Stomach (tissue), 8 donors: ENCODE measurements at regions not wholly inside any gene's neighbourhood (a gene's known extent, or its start where the extent isn't known, plus 50 kb on each side); places are given as distances from the start of the nearest gene placed in this dataset.
A peak's percentile ranks its signal among the peaks of the same experiment; 100 is the strongest.

Experiments
- DNase-seq, 2 donors: peaks; one replicate each; pipeline versions ENCODE4 v3.0.0 to v3.0.0-alpha.2; 2013 to 2019
- H3K27ac ChIP-seq, 5 donors: fragments of 200-600 bp in 4 of 5; sonication (generic) in 4 of 5; one replicate each; pipeline ENCODE4 v1.5.1; 2013 to 2019; ENCODE audit warnings: mild to moderate bottlenecking in 1 of 5, moderate library complexity in 1 of 5
- H3K27me3 ChIP-seq, 3 donors: fragments of 200-600 bp; sonication (generic); one replicate each; pipeline ENCODE4 v1.5.1; 2017 to 2019; ENCODE audit warnings: mixed run types in 1 of 3
- H3K36me3 ChIP-seq, 4 donors: fragments of 200-600 bp; sonication (generic); 1 replicate in 3 of 4; 2 replicates in 1 of 4; pipeline ENCODE4 v1.5.1; 2016 to 2019
- H3K4me1 ChIP-seq, 4 donors: fragments of 200-600 bp; sonication (generic); one replicate each; pipeline ENCODE4 v1.5.1; 2016 to 2019
- H3K4me3 ChIP-seq, 4 donors: fragments of 200-600 bp; sonication (generic) in 3 of 4; one replicate each; pipeline ENCODE4 v1.5.1; 2016 to 2019; ENCODE audit warnings: mild to moderate bottlenecking in 1 of 4
- H3K9me3 ChIP-seq, 4 donors: fragments of 200-600 bp; sonication (generic); one replicate each; pipeline ENCODE4 v1.5.1; 2016 to 2019
- CTCF ChIP-seq, 7 experiments: fragments of 450-650 bp in 4 of 7; fragments of 200-600 bp in 3 of 7; sonication (generic) in 3 of 7; IDR thresholded peaks; one replicate each; pipeline ENCODE4 v1.5.1; 2016 to 2019; ENCODE audit warnings: antibody characterized with exemption in 7 of 7, control low read depth in 2 of 7, mild to moderate bottlenecking in 1 of 7
- EP300 ChIP-seq: sonication (generic); formaldehyde crosslinking; IDR thresholded peaks from one replicate; pipeline ENCODE4 v1.6.1; 2017; ENCODE audit warnings: antibody characterized with exemption
- POLR2A ChIP-seq, 4 donors: fragments of 450-650 bp; IDR thresholded peaks; one replicate each; pipeline ENCODE4 v1.6.1; 2016; ENCODE audit warnings: antibody characterized with exemption in 4 of 4, control low read depth in 2 of 4, mild to moderate bottlenecking in 1 of 4, moderate library complexity in 1 of 4
- POLR2AphosphoS5 ChIP-seq, 3 donors: sonication (generic); formaldehyde crosslinking; IDR thresholded peaks; one replicate each; pipeline ENCODE4 v1.6.1; 2016; ENCODE audit warnings: antibody characterized with exemption in 3 of 3
- WGBS, 5 donors: extraction: QIAGEN DNeasy Blood & Tissue Kit in 3 of 5; methylation state at CpG; one replicate each; pipeline versions ENCODE4 v1.1.5 to v1.1.7; 2013 to 2018; 5-methylcytosine and 5-hydroxymethylcytosine counted together
- intact Hi-C: fragments of 100-400 bp; cut with DNase I; formaldehyde crosslinking; loops from one replicate; pipeline ENCODE4 v1.15.1; 2023; ENCODE audit warnings: low total_unique reads
- donor health status: healthy with polysubstance abuse.
- donor health status: Bipolar disorder and iron deficiency.
- donor health status: healthy.

DNA sequence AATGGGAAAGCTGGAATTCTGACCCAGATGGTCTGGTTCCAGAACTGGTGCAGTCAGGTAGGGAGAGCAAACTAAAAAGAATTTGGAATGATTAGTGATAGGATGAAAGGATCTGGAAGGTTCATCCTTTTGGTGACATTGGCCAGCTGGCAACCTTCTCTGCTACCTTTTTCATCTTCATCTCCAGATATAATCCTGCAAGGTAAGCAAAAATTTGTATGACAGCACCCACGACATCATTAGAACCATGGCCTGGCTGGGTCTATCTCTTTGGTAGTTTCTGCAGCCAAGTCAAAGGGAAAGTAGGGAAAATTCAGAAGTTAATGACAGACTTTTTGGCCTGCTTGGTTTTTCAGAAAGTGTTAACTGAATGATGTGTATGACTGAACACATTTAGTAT is 188.9 kb upstream of the MALRD1 start:
- H3K4me3 ChIP-seq: no peak overlapping the region
- peaks cover 0 to 15% (median 0%) of the 10 kb centered on the region in 4 donors for H3K9me3 ChIP-seq
- no peak overlapping the region for H3K27ac ChIP-seq
- WGBS, 5 donors: 44 to 81% (median 71%) methylated on average over 1 of the region's 1 CpG
- intact Hi-C loops: no loop called here
- TF ChIP-seq CTCF (IDR thresholded peaks at IDR 0.05) (no peak), POLR2AphosphoS5 (IDR thresholded peaks at IDR 0.05) (no peak), POLR2A (IDR thresholded peaks at IDR 0.05) (no peak), EP300 (no peak)
- H3K4me1 ChIP-seq: no peaks in the 10 kb centered on the region
- no peaks in the 10 kb centered on the region for H3K36me3 ChIP-seq
- DNase-seq: no peak
- no peaks in the 10 kb centered on the region for H3K27me3 ChIP-seq

GRCh38 chr10:18860186-18860585 is 188.4 kb upstream of the MALRD1 start:
- Histone ChIP-seq H3K27me3 (no peaks in the 10 kb centered on the region), H3K4me3 (no peak overlapping the region), H3K27ac (no peak overlapping the region), H3K36me3 (no peaks in the 10 kb centered on the region), H3K4me1 (no peaks in the 10 kb centered on the region), H3K9me3 (peaks cover 0 to 20% (median 0%) of the 10 kb centered on the region in 4 donors)
- intact Hi-C loops: no loop called here
- 72 to 81% (median 73%) methylated on average over 7 of the region's 7 CpGs for WGBS, 5 donors
- no peak for DNase-seq
- TF ChIP-seq EP300: no peak
- no peak for TF ChIP-seq POLR2A (IDR thresholded peaks at IDR 0.05)
- TF ChIP-seq CTCF (IDR thresholded peaks at IDR 0.05): no peak
- TF ChIP-seq POLR2AphosphoS5 (IDR thresholded peaks at IDR 0.05): no peak

GRCh38 chr10:18860631-18861240 is 187.9 kb upstream of the MALRD1 start:
- Histone ChIP-seq H3K4me1 (no peaks in the 10 kb centered on the region), H3K36me3 (no peaks in the 10 kb centered on the region), H3K27me3 (no peaks in the 10 kb centered on the region), H3K27ac (no peak overlapping the region), H3K9me3 (peaks cover 0 to 23% (median 0%) of the 10 kb centered on the region in 4 donors), H3K4me3 (no peak overlapping the region)
- 42 to 60% (median 43%) methylated on average over 4 of the region's 4 CpGs for WGBS, 5 donors
- TF ChIP-seq EP300 (no peak), CTCF (IDR thresholded peaks at IDR 0.05) (no peak), POLR2AphosphoS5 (IDR thresholded peaks at IDR 0.05) (no peak), POLR2A (IDR thresholded peaks at IDR 0.05) (no peak)
- intact Hi-C loops: no loop called here
- peak in 1 of 2 donors; percentile 2 for DNase-seq

DNA sequence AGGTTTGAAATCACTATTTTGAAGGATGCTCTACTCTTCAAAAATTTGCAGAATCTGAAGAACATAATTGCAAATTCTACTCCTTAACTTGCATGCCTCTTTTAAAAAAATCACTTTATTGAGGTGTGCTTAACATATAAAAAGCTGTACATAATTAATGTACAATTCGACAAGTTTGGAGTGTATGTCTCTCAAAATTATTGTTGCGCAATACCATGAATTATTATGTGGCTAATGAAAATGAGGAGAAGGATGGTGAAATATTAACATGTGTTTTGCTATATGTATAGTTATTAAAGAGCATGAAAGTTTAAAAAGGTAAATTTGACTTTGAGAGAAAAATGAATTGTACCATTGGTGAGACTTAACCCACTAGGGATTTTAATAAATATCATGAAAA is 187.2 kb upstream of the MALRD1 start:
- intact Hi-C loops: no loop called here

More for the DNA sequence above, 187.2 kb upstream of the MALRD1 start:
- 90 to 96% (median 93%) methylated on average over 2 of the region's 2 CpGs for WGBS, 5 donors
- Histone ChIP-seq H3K27me3 (no peaks in the 10 kb centered on the region), H3K36me3 (no peaks in the 10 kb centered on the region), H3K9me3 (peaks cover 0 to 23% (median 0%) of the 10 kb centered on the region in 4 donors), H3K4me3 (no peak overlapping the region), H3K27ac (no peak overlapping the region), H3K4me1 (no peaks in the 10 kb centered on the region)
- TF ChIP-seq POLR2A (IDR thresholded peaks at IDR 0.05) (no peak), EP300 (no peak), CTCF (IDR thresholded peaks at IDR 0.05) (no peak), POLR2AphosphoS5 (IDR thresholded peaks at IDR 0.05) (no peak)
- no peak for DNase-seq
